ENCODE measurements at regions not wholly inside any gene's neighbourhood (a gene's known extent, or its start where the extent isn't known, plus 50 kb on each side); places are given as distances from the start of the nearest gene placed in this dataset.

- H3K9me2 ChIP-seq (ENCODE audit: insufficient read depth, low read length), result no peaks in the 10 kb centered on the region
- H3K27ac ChIP-seq (ENCODE audit: low read depth, low read length, poor library complexity, severe bottlenecking), result no peak overlapping the region
- H3K4me1 ChIP-seq (ENCODE audit: insufficient read depth, low read length, poor library complexity, severe bottlenecking), result peaks cover 61% of the 10 kb centered on the region
- ChIA-PET POLR2A (interaction anchor here (1.1 kb wide), 1 partner anchor 10 kb away, joined by 3 read pairs; no protein-coding TSS in a partner anchor), CTCF (ENCODE audit: unreplicated experiment) (no interaction called here)
- intact Hi-C loops (cut with micrococcal nuclease; ENCODE audit: unreplicated experiment), result no loop called here
- no peaks in the 10 kb centered on the region for H3K79me2 ChIP-seq (ENCODE audit: insufficient read depth, low read depth, low read length)
- H4K20me1 ChIP-seq (ENCODE audit: insufficient read depth, low read length), result no peaks in the 10 kb centered on the region
- TF ChIP-seq EZH2phosphoT487 (IDR thresholded peaks at IDR 0.05; ENCODE audit: borderline replicate concordance, low read depth, low read length), result no peak
- TF ChIP-seq CTCF (conservative IDR thresholded peaks at IDR 0.05; ENCODE audit: low read length), result no peak
- H2AFZ ChIP-seq (ENCODE audit: low read length), result 0 out of 2 replicates have a peak overlapping the region, but pooled peaks have one; percentile 0
- no peak overlapping the region for H3K4me3 ChIP-seq (ENCODE audit: low read depth, low read length, poor library complexity, severe bottlenecking)
- H3K4me2 ChIP-seq (ENCODE audit: low read length), result no peak overlapping the region
- H3K36me3 ChIP-seq (ENCODE audit: insufficient read depth, low read length), result no peaks in the 10 kb centered on the region
- peaks cover 6% of the 10 kb centered on the region; the same call in 1 of the 2 replicates for H3K9me3 ChIP-seq (ENCODE audit: low read length)
- no peak for DNase-seq (ENCODE audit: low spot score)
- no TSS peak for BruUV-seq (replicated peaks)
Measured at GRCh38 chr15:31257286-31257685, 69.3 kb upstream of the KLF13 start.

- H4K20me1 ChIP-seq (ENCODE audit: insufficient read depth, low read length), result no peaks in the 10 kb centered on the region
- H3K4me2 ChIP-seq (ENCODE audit: low read length), result no peak overlapping the region
- no peak overlapping the region for H3K4me3 ChIP-seq (ENCODE audit: low read depth, low read length, poor library complexity, severe bottlenecking)
- no peaks in the 10 kb centered on the region for H3K36me3 ChIP-seq (ENCODE audit: insufficient read depth, low read length)
- no peaks in the 10 kb centered on the region for H3K79me2 ChIP-seq (ENCODE audit: insufficient read depth, low read depth, low read length)
- no peaks in the 10 kb centered on the region for H3K9me2 ChIP-seq (ENCODE audit: insufficient read depth, low read length)
- TF ChIP-seq CTCF (conservative IDR thresholded peaks at IDR 0.05; ENCODE audit: low read length) (no peak), EZH2phosphoT487 (IDR thresholded peaks at IDR 0.05; ENCODE audit: borderline replicate concordance, low read depth, low read length) (no peak)
- ChIA-PET POLR2A (no interaction called here), CTCF (ENCODE audit: unreplicated experiment) (no interaction called here)
- no peak for DNase-seq (ENCODE audit: low spot score)
- peaks cover 6% of the 10 kb centered on the region; the same call in 1 of the 2 replicates for H3K9me3 ChIP-seq (ENCODE audit: low read length)
- peaks cover 71% of the 10 kb centered on the region for H3K4me1 ChIP-seq (ENCODE audit: insufficient read depth, low read length, poor library complexity, severe bottlenecking)
- no peak overlapping the region for H3K27ac ChIP-seq (ENCODE audit: low read depth, low read length, poor library complexity, severe bottlenecking)
- intact Hi-C loops (cut with micrococcal nuclease; ENCODE audit: unreplicated experiment), result no loop called here
- H2AFZ ChIP-seq (ENCODE audit: low read length), result no peak overlapping the region
- no TSS peak for BruUV-seq (replicated peaks)
Measured at GRCh38 chr15:31258260-31258659, 68.4 kb upstream of the KLF13 start.

GRCh38 chr15:31259562-31260252 is 66.9 kb upstream of the KLF13 start:
- Histone ChIP-seq H3K9me3 (ENCODE audit: low read length) (peaks cover 6% of the 10 kb centered on the region; the same call in 1 of the 2 replicates), H3K4me2 (ENCODE audit: low read length) (no peak overlapping the region), H3K4me1 (ENCODE audit: insufficient read depth, low read length, poor library complexity, severe bottlenecking) (peaks cover 76% of the 10 kb centered on the region), H3K79me2 (ENCODE audit: insufficient read depth, low read depth, low read length) (no peaks in the 10 kb centered on the region), H3K27ac (ENCODE audit: low read depth, low read length, poor library complexity, severe bottlenecking) (no peak overlapping the region), H3K9me2 (ENCODE audit: insufficient read depth, low read length) (no peaks in the 10 kb centered on the region), H2AFZ (ENCODE audit: low read length) (no peak overlapping the region), H4K20me1 (ENCODE audit: insufficient read depth, low read length) (no peaks in the 10 kb centered on the region), H3K36me3 (ENCODE audit: insufficient read depth, low read length) (no peaks in the 10 kb centered on the region), H3K4me3 (ENCODE audit: low read depth, low read length, poor library complexity, severe bottlenecking) (no peak overlapping the region)
- no peak for DNase-seq (ENCODE audit: low spot score)
- ChIA-PET CTCF (ENCODE audit: unreplicated experiment) (no interaction called here), POLR2A (interaction anchor here (0.6 to 0.9 kb wide), 2 partner anchors 22 to 43 kb away, joined by 3 read pairs; no protein-coding TSS in a partner anchor)
- TF ChIP-seq EZH2phosphoT487 (IDR thresholded peaks at IDR 0.05; ENCODE audit: borderline replicate concordance, low read depth, low read length) (no peak), CTCF (conservative IDR thresholded peaks at IDR 0.05; ENCODE audit: low read length) (no peak)
- BruUV-seq (replicated peaks), result no TSS peak
- intact Hi-C loops (cut with micrococcal nuclease; ENCODE audit: unreplicated experiment), result no loop called here

Data from OCI-LY7 (cell line).